ENCODE measurements at regions not wholly inside any gene's neighbourhood (a gene's known extent, or its start where the extent isn't known, plus 50 kb on each side); places are given as distances from the start of the nearest gene placed in this dataset.

DNA sequence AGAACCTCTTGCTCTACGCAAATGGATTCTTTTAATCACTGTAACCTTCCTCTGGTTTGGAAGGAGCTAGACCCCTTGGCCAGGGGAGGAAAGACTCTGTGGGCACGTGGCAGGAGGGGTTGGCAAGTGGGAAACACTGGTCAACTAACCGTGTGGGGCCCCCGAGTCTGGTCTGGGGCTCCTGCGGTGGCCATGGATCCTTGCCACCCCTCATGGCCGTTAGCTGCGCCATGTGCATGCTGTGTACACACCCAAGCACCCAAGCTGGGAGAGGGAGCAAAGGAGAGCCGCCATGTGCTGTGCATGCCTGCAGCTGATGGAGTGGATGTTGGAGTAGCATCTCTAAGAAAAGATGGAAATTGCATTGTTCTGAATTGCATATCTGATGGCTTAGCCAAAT, 730.6 kb downstream of the FAM181B start:
- ChIA-PET CTCF (no interaction called here), POLR2A (no interaction called here)
- FAIRE-seq: no peak
- Histone ChIP-seq H2AFZ (ENCODE audit: low read depth, low read length) (no peak overlapping the region), H3K4me3 (replicated peaks in 1 of 3; ENCODE audit: insufficient read depth in 1 of 3, low read depth in 1 of 3, low read length in 3 of 3) (no peak overlapping the region), H3K36me3 (ENCODE audit: control insufficient read depth in 2 of 2, extremely low read depth in 1 of 2, insufficient read depth in 2 of 2, low read length in 2 of 2) (no peaks in the 10 kb centered on the region), H3K9me1 (replicated peaks; ENCODE audit: control insufficient read depth, extremely low read depth, insufficient read depth, low read length) (no peaks in the 10 kb centered on the region), H3K9ac (replicated peaks; ENCODE audit: extremely low read depth, insufficient read depth, low read length) (no peak overlapping the region), H3K27me3 (ENCODE audit: control insufficient read depth in 2 of 2, insufficient read depth in 2 of 2, low read length in 2 of 2) (no peaks in the 10 kb centered on the region), H3K27ac (ENCODE audit: insufficient read depth, low read depth, low read length) (no peak overlapping the region), H3K9me3 (replicated peaks; ENCODE audit: control insufficient read depth, insufficient read depth, low read length) (peaks cover 3% of the 10 kb centered on the region), H4K20me1 (replicated peaks; ENCODE audit: control insufficient read depth, extremely low read depth, insufficient read depth, low read length) (no peaks in the 10 kb centered on the region), H3K4me1 (ENCODE audit: control insufficient read depth, extremely low read depth, insufficient read depth, low read length) (no peaks in the 10 kb centered on the region), H3K4me2 (ENCODE audit: insufficient read depth, low read length) (no peak overlapping the region), H3K79me2 (ENCODE audit: control insufficient read depth, insufficient read depth, low read length) (no peaks in the 10 kb centered on the region)
- no peak for TF ChIP-seq POLR2AphosphoS5 (IDR thresholded peaks at IDR 0.05; ENCODE audit: insufficient read depth, low read depth, low read length)
- TF ChIP-seq, protein P1, sequence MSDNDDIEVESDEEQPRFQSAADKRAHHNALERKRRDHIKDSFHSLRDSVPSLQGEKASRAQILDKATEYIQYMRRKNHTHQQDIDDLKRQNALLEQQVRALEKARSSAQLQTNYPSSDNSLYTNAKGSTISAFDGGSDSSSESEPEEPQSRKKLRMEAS (IDR thresholded peaks at IDR 0.05; ENCODE audit: insufficient read depth, insufficient read length): no peak
- no peak for TF ChIP-seq FOS (IDR thresholded peaks at IDR 0.05; ENCODE audit: borderline replicate concordance, insufficient read depth, low read length)
- no peak for TF ChIP-seq GATA2 (IDR thresholded peaks at IDR 0.05; ENCODE audit: insufficient read depth, insufficient read length, low read depth, low read length)
- TF ChIP-seq EZH2 (IDR thresholded peaks at IDR 0.05; ENCODE audit: borderline replicate concordance, low read depth, low read length, severe bottlenecking): no peak
- TF ChIP-seq MYC (IDR thresholded peaks at IDR 0.05; ENCODE audit: low read depth, low read length): no peak
- no peak for TF ChIP-seq JUN (IDR thresholded peaks at IDR 0.05; ENCODE audit: borderline replicate concordance, insufficient read depth, insufficient read length, low read depth)
- TF ChIP-seq, protein P2, sequence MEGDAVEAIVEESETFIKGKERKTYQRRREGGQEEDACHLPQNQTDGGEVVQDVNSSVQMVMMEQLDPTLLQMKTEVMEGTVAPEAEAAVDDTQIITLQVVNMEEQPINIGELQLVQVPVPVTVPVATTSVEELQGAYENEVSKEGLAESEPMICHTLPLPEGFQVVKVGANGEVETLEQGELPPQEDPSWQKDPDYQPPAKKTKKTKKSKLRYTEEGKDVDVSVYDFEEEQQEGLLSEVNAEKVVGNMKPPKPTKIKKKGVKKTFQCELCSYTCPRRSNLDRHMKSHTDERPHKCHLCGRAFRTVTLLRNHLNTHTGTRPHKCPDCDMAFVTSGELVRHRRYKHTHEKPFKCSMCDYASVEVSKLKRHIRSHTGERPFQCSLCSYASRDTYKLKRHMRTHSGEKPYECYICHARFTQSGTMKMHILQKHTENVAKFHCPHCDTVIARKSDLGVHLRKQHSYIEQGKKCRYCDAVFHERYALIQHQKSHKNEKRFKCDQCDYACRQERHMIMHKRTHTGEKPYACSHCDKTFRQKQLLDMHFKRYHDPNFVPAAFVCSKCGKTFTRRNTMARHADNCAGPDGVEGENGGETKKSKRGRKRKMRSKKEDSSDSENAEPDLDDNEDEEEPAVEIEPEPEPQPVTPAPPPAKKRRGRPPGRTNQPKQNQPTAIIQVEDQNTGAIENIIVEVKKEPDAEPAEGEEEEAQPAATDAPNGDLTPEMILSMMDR (IDR thresholded peaks at IDR 0.05; ENCODE audit: extremely low read depth in 1 of 2, insufficient read depth in 1 of 2, low read depth in 1 of 2, low read length in 2 of 2): no peak
- TF ChIP-seq POLR2A (IDR thresholded peaks at IDR 0.05; ENCODE audit: low read depth, low read length): no peak
- no TSS peak for BruUV-seq (replicated peaks)
- intact Hi-C loops (cut with micrococcal nuclease): no loop called here
- no peak for DNase-seq (ENCODE audit: low read depth, low spot score)
- dilution Hi-C loops (cut with MboI; ENCODE audit: extremely low pct_ligation_motif_present, low sequenced_read_pairs): no loop called here
